ENCODE measurements at regions not wholly inside any gene's neighbourhood (a gene's known extent, or its start where the extent isn't known, plus 50 kb on each side); places are given as distances from the start of the nearest gene placed in this dataset.

GRCh38 chr2:43022896-43023295 is 203.5 kb downstream of the ZFP36L2 start:
- no peak for DNase-seq

GRCh38 chr2:43021791-43022509 is 204.5 kb downstream of the ZFP36L2 start:
- peak in 31 of 51 donors; percentile 17 to 88 (median 59) for DNase-seq

- DNase-seq, result no peak
Observed at GRCh38 chr2:43020990-43021669, 205.3 kb downstream of the ZFP36L2 start.

- no peak for DNase-seq
Observed at GRCh38 chr2:43020296-43020695, 206.1 kb downstream of the ZFP36L2 start.

GRCh38 chr2:43019536-43020183 is 206.7 kb downstream of the ZFP36L2 start:
- DNase-seq, result no peak

GRCh38 chr2:43019025-43019367 is 207.4 kb downstream of the ZFP36L2 start:
- DNase-seq, result no peak

- DNase-seq, result peak in 19 of 51 donors; percentile 13 to 40 (median 26)
Observed at GRCh38 chr2:43018179-43019024, 208.0 kb downstream of the ZFP36L2 start.

GRCh38 chr2:43013821-43014345 is 212.5 kb downstream of the ZFP36L2 start:
- DNase-seq, result no peak

GRCh38 chr2:43012966-43013365 is 213.4 kb downstream of the ZFP36L2 start:
- no peak for DNase-seq

GRCh38 chr2:43011158-43011491 is 215.3 kb downstream of the ZFP36L2 start:
- no peak for DNase-seq

- DNase-seq, result no peak
Observed at GRCh38 chr2:43010438-43011157, 215.8 kb downstream of the ZFP36L2 start.

- DNase-seq, result no peak
Observed at GRCh38 chr2:43009448-43009847, 217.0 kb downstream of the ZFP36L2 start.

GRCh38 chr2:43008388-43008787 is 216.0 kb upstream of the HAAO start:
- DNase-seq, result no peak

- DNase-seq, result no peak
Observed at GRCh38 chr2:43007901-43008300, 215.5 kb upstream of the HAAO start.

- no peak for DNase-seq
Observed at GRCh38 chr2:43006834-43007543, 214.6 kb upstream of the HAAO start.

GRCh38 chr2:43005975-43006833 is 213.8 kb upstream of the HAAO start:
- no peak for DNase-seq

GRCh38 chr2:43005245-43005974 is 213.0 kb upstream of the HAAO start:
- DNase-seq, result peak in 36 of 51 donors; percentile 9 to 79 (median 43)

GRCh38 chr2:43004879-43005244 is 212.5 kb upstream of the HAAO start:
- DNase-seq, result no peak

Measured in hypothalamus (tissue), 51 donors.